Neural progenitor cell (in vitro differentiated cells): ENCODE measurements at regions not wholly inside any gene's neighbourhood (a gene's known extent, or its start where the extent isn't known, plus 50 kb on each side); places are given as distances from the start of the nearest gene placed in this dataset.

Source experiments
- DNase-seq: peaks from one replicate; pipeline ENCODE4 v3.0.0-alpha.2; 2016; ENCODE audit warnings: low spot score
- H2AFZ ChIP-seq: fragments of 200-600 bp; sonication (generic); replicated peaks from 2 replicates; pipeline ENCODE4 v1.6.1; 2016; ENCODE audit warnings: antibody characterized with exemption
- H3F3A ChIP-seq: fragments of 200-600 bp; sonication (generic); 2 replicates; pipeline ENCODE4 v1.6.1; 2016; ENCODE audit warnings: antibody characterized with exemption, low read depth
- H3K27ac ChIP-seq: fragments of 200-600 bp; sonication (generic); 2 replicates; pipeline ENCODE4 v1.5.1; 2016; ENCODE audit warnings: mild to moderate bottlenecking
- H3K27me3 ChIP-seq: fragments of 200-600 bp; sonication (generic); 2 replicates; pipeline ENCODE4 v1.6.1; 2016; ENCODE audit warnings: mild to moderate bottlenecking, moderate library complexity
- H3K36me3 ChIP-seq: fragments of 200-600 bp; sonication (generic); 2 replicates; pipeline ENCODE4 v1.5.1; 2016
- H3K4me1 ChIP-seq: fragments of 200-600 bp; sonication (generic); 2 replicates; pipeline ENCODE4 v1.6.1; 2016; ENCODE audit warnings: mixed run types
- H3K4me2 ChIP-seq: fragments of 200-600 bp; sonication (generic); 2 replicates; pipeline ENCODE4 v1.6.1; 2016
- H3K4me3 ChIP-seq: fragments of 200-600 bp; sonication (generic); 2 replicates; pipeline ENCODE4 v1.5.1; 2016
- H3K79me2 ChIP-seq: fragments of 200-600 bp; sonication (generic); 2 replicates; pipeline ENCODE4 v1.6.1; 2016; ENCODE audit warnings: low read depth
- H3K9ac ChIP-seq: fragments of 200-600 bp; sonication (generic); 2 replicates; pipeline ENCODE4 v1.6.1; 2016
- H3K9me3 ChIP-seq: fragments of 200-600 bp; sonication (generic); 2 replicates; pipeline ENCODE4 v1.5.1; 2016; ENCODE audit warnings: low read depth
- H4K20me1 ChIP-seq: fragments of 200-600 bp; sonication (generic); 2 replicates; pipeline ENCODE4 v1.6.1; 2016; ENCODE audit warnings: low read depth
- H3K27ac Mint-ChIP-seq: 3 replicates; pipeline ENCODE4 v1.8.0; 2021; ENCODE audit warnings: mixed read lengths
- H3K27me3 Mint-ChIP-seq: 2 replicates; pipeline ENCODE4 v1.8.0; 2022; ENCODE audit warnings: low read depth, mild to moderate bottlenecking, inconsistent platforms, moderate library complexity, mixed read lengths; ENCODE audit not compliant: insufficient read depth
- H3K36me3 Mint-ChIP-seq: 3 replicates; pipeline ENCODE4 v1.8.0; 2021; ENCODE audit warnings: mixed read lengths
- H3K4me1 Mint-ChIP-seq: 3 replicates; pipeline ENCODE4 v1.8.0; 2021; ENCODE audit warnings: mixed read lengths
- H3K4me3 Mint-ChIP-seq: 3 replicates; pipeline ENCODE4 v1.8.0; 2021; ENCODE audit warnings: mild to moderate bottlenecking, moderate library complexity, mixed read lengths
- H3K9me3 Mint-ChIP-seq: 3 replicates; pipeline ENCODE4 v1.8.0; 2020; ENCODE audit warnings: mixed read lengths
- CTCF ChIP-seq: fragments of 200-600 bp; sonication (generic); IDR thresholded peaks from 2 replicates; pipeline ENCODE4 v1.5.1; 2017; ENCODE audit warnings: antibody characterized with exemption, mild to moderate bottlenecking
- EZH2 ChIP-seq: fragments of 200-600 bp; sonication (generic); IDR thresholded peaks from 2 replicates; pipeline ENCODE4 v1.6.1; 2017; ENCODE audit warnings: antibody characterized with exemption, mild to moderate bottlenecking, moderate library complexity
- EZH2phosphoT487 ChIP-seq: fragments of 200-600 bp; sonication (generic); IDR thresholded peaks from 2 replicates; pipeline ENCODE4 v1.6.1; 2017; ENCODE audit warnings: antibody characterized with exemption

- Histone ChIP-seq H3K9ac (no peak overlapping the region), H3K4me2 (no peak overlapping the region), H3K79me2 (no peaks in the 10 kb centered on the region), H3F3A (no peaks in the 10 kb centered on the region), H3K4me3 (no peak overlapping the region), H4K20me1 (no peaks in the 10 kb centered on the region), H3K4me1 (peaks cover 5% of the 10 kb centered on the region), H3K36me3 (no peaks in the 10 kb centered on the region), H3K9me3 (no peaks in the 10 kb centered on the region), H3K27ac (no peak overlapping the region), H3K27me3 (no peaks in the 10 kb centered on the region), H2AFZ (no peak overlapping the region)
- Mint-ChIP-seq H3K27me3 (no peaks in the 10 kb centered on the region), H3K27ac (peak overlapping the region; percentile 72), H3K4me3 (no peak overlapping the region), H3K36me3 (no peaks in the 10 kb centered on the region), H3K9me3 (peaks cover 2% of the 10 kb centered on the region), H3K4me1 (peaks cover 32% of the 10 kb centered on the region)
- DNase-seq: no peak
- TF ChIP-seq EZH2phosphoT487 (no peak), EZH2 (no peak), CTCF (no peak)
Observed at GRCh38 chr5:89989776-89990175, 419.8 kb downstream of the CETN3 start.

- H3K4me2 ChIP-seq: no peak overlapping the region
- DNase-seq: no peak
- H2AFZ ChIP-seq: no peak overlapping the region
- H3K9me3 ChIP-seq: no peaks in the 10 kb centered on the region
- peaks cover 5% of the 10 kb centered on the region for H3K4me1 ChIP-seq
- H3K36me3 ChIP-seq: no peaks in the 10 kb centered on the region
- TF ChIP-seq CTCF: no peak
- TF ChIP-seq EZH2: no peak
- no peak overlapping the region for H3K4me3 ChIP-seq
- peaks cover 32% of the 10 kb centered on the region for H3K4me1 Mint-ChIP-seq
- no peaks in the 10 kb centered on the region for H3K27me3 Mint-ChIP-seq
- no peaks in the 10 kb centered on the region for H3K27me3 ChIP-seq
- H3K9me3 Mint-ChIP-seq: peaks cover 2% of the 10 kb centered on the region
- no peak overlapping the region for H3K27ac ChIP-seq
- no peaks in the 10 kb centered on the region for H3K79me2 ChIP-seq
- no peak overlapping the region for H3K9ac ChIP-seq
- H3K4me3 Mint-ChIP-seq: no peak overlapping the region
- H3F3A ChIP-seq: no peaks in the 10 kb centered on the region
- H4K20me1 ChIP-seq: no peaks in the 10 kb centered on the region
- H3K27ac Mint-ChIP-seq: peak overlapping the region; percentile 72
- H3K36me3 Mint-ChIP-seq: no peaks in the 10 kb centered on the region
Observed at GRCh38 chr5:89988998-89989655, 420.4 kb downstream of the CETN3 start.

GRCh38 chr5:89988129-89988810 is 421.3 kb downstream of the CETN3 start:
- H3K4me3 ChIP-seq: no peak overlapping the region
- no peaks in the 10 kb centered on the region for H3K36me3 ChIP-seq
- Mint-ChIP-seq H3K9me3 (peaks cover 2% of the 10 kb centered on the region), H3K27me3 (no peaks in the 10 kb centered on the region), H3K4me3 (no peak overlapping the region), H3K4me1 (peaks cover 32% of the 10 kb centered on the region), H3K27ac (peak overlapping the region; percentile 52), H3K36me3 (no peaks in the 10 kb centered on the region)
- no peaks in the 10 kb centered on the region for H3K27me3 ChIP-seq
- H3K27ac ChIP-seq: no peak overlapping the region
- DNase-seq: peak; percentile 41
- no peak overlapping the region for H3K9ac ChIP-seq
- H2AFZ ChIP-seq: no peak overlapping the region
- H3K79me2 ChIP-seq: no peaks in the 10 kb centered on the region
- H3K4me2 ChIP-seq: no peak overlapping the region
- no peaks in the 10 kb centered on the region for H4K20me1 ChIP-seq
- H3K9me3 ChIP-seq: no peaks in the 10 kb centered on the region
- H3F3A ChIP-seq: no peaks in the 10 kb centered on the region
- TF ChIP-seq EZH2 (no peak), CTCF (no peak), EZH2phosphoT487 (no peak)
- H3K4me1 ChIP-seq: peaks cover 5% of the 10 kb centered on the region
